GM12878 (cell line): ENCODE measurements at regions not wholly inside any gene's neighbourhood (a gene's known extent, or its start where the extent isn't known, plus 50 kb on each side); places are given as distances from the start of the nearest gene placed in this dataset.

Source experiments
- ATF3 ChIP-seq: IDR thresholded peaks from 2 replicates; pipeline ENCODE4 v1.6.1; 2011; ENCODE audit warnings: low read depth, mild to moderate bottlenecking, low read length, moderate library complexity, borderline replicate concordance; ENCODE audit errors: extremely low read depth
- BACH1 ChIP-seq: fragments of 450-650 bp; IDR thresholded peaks from 2 replicates; pipeline ENCODE4 v1.6.1; 2017; ENCODE audit warnings: mild to moderate bottlenecking, borderline replicate concordance
- CHD4 ChIP-seq: fragments of 200-600 bp; sonication (generic); IDR thresholded peaks from 2 replicates; pipeline ENCODE4 v1.6.1; 2016; ENCODE audit warnings: mild to moderate bottlenecking
- DPF2 ChIP-seq: fragments of 450-650 bp; IDR thresholded peaks from 2 replicates; pipeline ENCODE4 v1.6.1; 2017; ENCODE audit warnings: mild to moderate bottlenecking
- ELK1 ChIP-seq: IDR thresholded peaks from 2 replicates; pipeline ENCODE4 v1.6.1; 2012; ENCODE audit warnings: low read depth, low read length, improper control_type of control experiment
- EP300 ChIP-seq, 2 experiments: fragments of 150-350 bp in 1 of 2; IDR thresholded peaks; 2 replicates each; pipeline ENCODE4 v1.6.1; 2011 to 2012; ENCODE audit warnings: low read depth in 2 of 2, low read length in 2 of 2, borderline replicate concordance in 1 of 2, improper control_type of control experiment in 1 of 2, inconsistent platforms in 1 of 2; ENCODE audit not compliant: control insufficient read depth in 1 of 2
- JUNB ChIP-seq: IDR thresholded peaks from 2 replicates; pipeline ENCODE4 v1.6.1; 2016; ENCODE audit warnings: antibody characterized with exemption, mild to moderate bottlenecking
- PBX3 ChIP-seq: IDR thresholded peaks from 2 replicates; pipeline ENCODE4 v1.6.1; 2011; ENCODE audit warnings: mild to moderate bottlenecking, low read depth, low read length, moderate library complexity; ENCODE audit not compliant: insufficient replicate concordance
- POLR2AphosphoS5 ChIP-seq: IDR thresholded peaks from 2 replicates; pipeline ENCODE4 v1.6.1; 2011; ENCODE audit warnings: mild to moderate bottlenecking, low read length, inconsistent platforms
- RELA ChIP-seq: fragments of 450-650 bp; IDR thresholded peaks from 2 replicates; pipeline ENCODE4 v1.8.0; 2014; ENCODE audit warnings: borderline replicate concordance; ENCODE audit not compliant: partially characterized antibody
- SIX5 ChIP-seq: IDR thresholded peaks from 2 replicates; pipeline ENCODE4 v1.6.1; 2011; ENCODE audit warnings: mild to moderate bottlenecking, low read depth, low read length, moderate library complexity; ENCODE audit not compliant: severe bottlenecking
- TF ChIP-seq, protein P1 (sequence below), 3 experiments: IDR thresholded peaks in 2 of 3; conservative IDR thresholded peaks in 1 of 3; 2 replicates each; pipeline ENCODE4 v1.5.1; 2011; ENCODE audit warnings: low read depth in 3 of 3, low read length in 3 of 3, mild to moderate bottlenecking in 3 of 3, control low read depth in 2 of 3, moderate library complexity in 2 of 3, inconsistent platforms in 1 of 3, mixed read lengths in 1 of 3; ENCODE audit not compliant: control insufficient read depth in 2 of 3, insufficient read depth in 1 of 3; ENCODE audit errors: extremely low read depth in 1 of 3
- TF ChIP-seq, protein P2 (sequence below): fragments of 450-650 bp; IDR thresholded peaks from 2 replicates; pipeline ENCODE4 v1.6.1; 2017; ENCODE audit warnings: mild to moderate bottlenecking, moderate library complexity

GRCh38 chr3:117963858-117964257, 1070.8 kb downstream of the IGSF11 start:
- TF ChIP-seq PBX3 (no peak), CHD4 (no peak), POLR2AphosphoS5 (no peak), BACH1 (no peak), ATF3 (no peak), EP300 (IDR thresholded peaks at IDR 0.05; ENCODE audit: borderline replicate concordance in 1 of 2, control insufficient read depth in 1 of 2, low read depth in 2 of 2, low read length in 2 of 2) (no peak), SIX5 (no peak), JUNB (no peak), ELK1 (no peak), RELA (no peak), DPF2 (no peak)
- TF ChIP-seq, protein P1, sequence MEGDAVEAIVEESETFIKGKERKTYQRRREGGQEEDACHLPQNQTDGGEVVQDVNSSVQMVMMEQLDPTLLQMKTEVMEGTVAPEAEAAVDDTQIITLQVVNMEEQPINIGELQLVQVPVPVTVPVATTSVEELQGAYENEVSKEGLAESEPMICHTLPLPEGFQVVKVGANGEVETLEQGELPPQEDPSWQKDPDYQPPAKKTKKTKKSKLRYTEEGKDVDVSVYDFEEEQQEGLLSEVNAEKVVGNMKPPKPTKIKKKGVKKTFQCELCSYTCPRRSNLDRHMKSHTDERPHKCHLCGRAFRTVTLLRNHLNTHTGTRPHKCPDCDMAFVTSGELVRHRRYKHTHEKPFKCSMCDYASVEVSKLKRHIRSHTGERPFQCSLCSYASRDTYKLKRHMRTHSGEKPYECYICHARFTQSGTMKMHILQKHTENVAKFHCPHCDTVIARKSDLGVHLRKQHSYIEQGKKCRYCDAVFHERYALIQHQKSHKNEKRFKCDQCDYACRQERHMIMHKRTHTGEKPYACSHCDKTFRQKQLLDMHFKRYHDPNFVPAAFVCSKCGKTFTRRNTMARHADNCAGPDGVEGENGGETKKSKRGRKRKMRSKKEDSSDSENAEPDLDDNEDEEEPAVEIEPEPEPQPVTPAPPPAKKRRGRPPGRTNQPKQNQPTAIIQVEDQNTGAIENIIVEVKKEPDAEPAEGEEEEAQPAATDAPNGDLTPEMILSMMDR (IDR thresholded peaks at IDR 0.05 in 2 of 3, conservative IDR thresholded peaks at IDR 0.05 in 1 of 3; ENCODE audit: control insufficient read depth in 2 of 3, extremely low read depth in 1 of 3, insufficient read depth in 1 of 3, low read depth in 3 of 3, low read length in 3 of 3) = no peak
- TF ChIP-seq, protein P2, sequence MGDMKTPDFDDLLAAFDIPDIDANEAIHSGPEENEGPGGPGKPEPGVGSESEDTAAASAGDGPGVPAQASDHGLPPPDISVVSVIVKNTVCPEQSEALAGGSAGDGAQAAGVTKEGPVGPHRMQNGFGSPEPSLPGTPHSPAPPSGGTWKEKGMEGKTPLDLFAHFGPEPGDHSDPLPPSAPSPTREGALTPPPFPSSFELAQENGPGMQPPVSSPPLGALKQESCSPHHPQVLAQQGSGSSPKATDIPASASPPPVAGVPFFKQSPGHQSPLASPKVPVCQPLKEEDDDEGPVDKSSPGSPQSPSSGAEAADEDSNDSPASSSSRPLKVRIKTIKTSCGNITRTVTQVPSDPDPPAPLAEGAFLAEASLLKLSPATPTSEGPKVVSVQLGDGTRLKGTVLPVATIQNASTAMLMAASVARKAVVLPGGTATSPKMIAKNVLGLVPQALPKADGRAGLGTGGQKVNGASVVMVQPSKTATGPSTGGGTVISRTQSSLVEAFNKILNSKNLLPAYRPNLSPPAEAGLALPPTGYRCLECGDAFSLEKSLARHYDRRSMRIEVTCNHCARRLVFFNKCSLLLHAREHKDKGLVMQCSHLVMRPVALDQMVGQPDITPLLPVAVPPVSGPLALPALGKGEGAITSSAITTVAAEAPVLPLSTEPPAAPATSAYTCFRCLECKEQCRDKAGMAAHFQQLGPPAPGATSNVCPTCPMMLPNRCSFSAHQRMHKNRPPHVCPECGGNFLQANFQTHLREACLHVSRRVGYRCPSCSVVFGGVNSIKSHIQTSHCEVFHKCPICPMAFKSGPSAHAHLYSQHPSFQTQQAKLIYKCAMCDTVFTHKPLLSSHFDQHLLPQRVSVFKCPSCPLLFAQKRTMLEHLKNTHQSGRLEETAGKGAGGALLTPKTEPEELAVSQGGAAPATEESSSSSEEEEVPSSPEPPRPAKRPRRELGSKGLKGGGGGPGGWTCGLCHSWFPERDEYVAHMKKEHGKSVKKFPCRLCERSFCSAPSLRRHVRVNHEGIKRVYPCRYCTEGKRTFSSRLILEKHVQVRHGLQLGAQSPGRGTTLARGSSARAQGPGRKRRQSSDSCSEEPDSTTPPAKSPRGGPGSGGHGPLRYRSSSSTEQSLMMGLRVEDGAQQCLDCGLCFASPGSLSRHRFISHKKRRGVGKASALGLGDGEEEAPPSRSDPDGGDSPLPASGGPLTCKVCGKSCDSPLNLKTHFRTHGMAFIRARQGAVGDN = no peak
